Caco-2 (cell line): ENCODE measurements at regions not wholly inside any gene's neighbourhood (a gene's known extent, or its start where the extent isn't known, plus 50 kb on each side); places are given as distances from the start of the nearest gene placed in this dataset.

Experiments
- BruUV-seq: library from RNA; stranded (reverse); fragments of 400-500 nt; replicated peaks from 2 replicates; lab custom pipeline; 2021; lab: Mats Ljungman, UMichigan
- CTCF ChIA-PET: fragments of 300-600 bp; sonication (Branson Sonifier 250); formaldehyde crosslinking; loops from one replicate; lab custom pipeline; 2022; ENCODE audit warnings: antibody characterized with exemption; lab: Charles Lee
- POLR2A ChIA-PET: fragments of 300-600 bp; sonication (Branson Sonifier 250); formaldehyde crosslinking; loops from one replicate; lab custom pipeline; 2022; ENCODE audit warnings: antibody characterized with exemption; lab: Charles Lee
- DNase-seq, 2 experiments: peaks; one replicate each; pipeline versions ENCODE4 v3.0.0 to v3.0.0-alpha.2; 2020 to 2022
- H3K27me3 ChIP-seq: replicated peaks from 2 replicates; pipeline ENCODE4 v1.6.0; 2011; ENCODE audit warnings: low read length; ENCODE audit not compliant: control insufficient read depth, insufficient read depth
- H3K36me3 ChIP-seq: 2 replicates; pipeline ENCODE4 v1.5.1; 2011; ENCODE audit warnings: low read length; ENCODE audit not compliant: control insufficient read depth, insufficient read depth
- H3K4me1 ChIP-seq: fragments of 250-450 bp; sonication (Bioruptor Pico); 2 replicates; pipeline ENCODE4 v1.5.1; 2020; ENCODE audit warnings: mild to moderate bottlenecking
- H3K4me3 ChIP-seq: 2 replicates; pipeline ENCODE4 v1.5.1; 2011; ENCODE audit warnings: low read depth, mild to moderate bottlenecking, control low read depth, low read length
- H3K9me3 ChIP-seq: fragments of 250-450 bp; sonication (Bioruptor Pico); 2 replicates; pipeline ENCODE4 v1.5.1; 2020; ENCODE audit warnings: mild to moderate bottlenecking, moderate library complexity
- H3K27ac Mint-ChIP-seq: one replicate; pipeline ENCODE4 v1.8.0; 2022; ENCODE audit warnings: mixed read lengths; ENCODE audit not compliant: unreplicated experiment
- H3K27me3 Mint-ChIP-seq: one replicate; pipeline ENCODE4 v1.8.0; 2022; ENCODE audit warnings: mixed read lengths; ENCODE audit not compliant: insufficient read depth, unreplicated experiment
- H3K36me3 Mint-ChIP-seq: one replicate; pipeline ENCODE4 v1.8.0; 2022; ENCODE audit warnings: mild to moderate bottlenecking, mixed read lengths; ENCODE audit not compliant: insufficient read depth, unreplicated experiment
- H3K4me1 Mint-ChIP-seq: one replicate; pipeline ENCODE4 v1.8.0; 2022; ENCODE audit warnings: low read depth, mixed read lengths; ENCODE audit not compliant: unreplicated experiment
- H3K4me3 Mint-ChIP-seq: one replicate; pipeline ENCODE4 v1.8.0; 2022; ENCODE audit warnings: mild to moderate bottlenecking, moderate library complexity, mixed read lengths; ENCODE audit not compliant: unreplicated experiment
- H3K9me3 Mint-ChIP-seq: one replicate; pipeline ENCODE4 v1.8.0; 2022; ENCODE audit warnings: mixed read lengths; ENCODE audit not compliant: unreplicated experiment
- intact Hi-C: fragments of 100-400 bp; cut with micrococcal nuclease; formaldehyde crosslinking; loops from one replicate; pipeline ENCODE4 v1.10.0; 2022; ENCODE audit not compliant: unreplicated experiment
- TF ChIP-seq, protein P1 (sequence below), 2 experiments: fragments of 200-600 bp in 1 of 2; IDR thresholded peaks; 1 replicate in 1 of 2; 2 replicates in 1 of 2; pipeline versions ENCODE4 v1.5.1 to v1.8.0; 2011 to 2022; ENCODE audit warnings: antibody characterized with exemption in 1 of 2, control low read depth in 1 of 2, inconsistent platforms in 1 of 2, low read depth in 1 of 2, low read length in 1 of 2, mild to moderate bottlenecking in 1 of 2, moderate library complexity in 1 of 2; ENCODE audit not compliant: insufficient read depth in 1 of 2, severe bottlenecking in 1 of 2, unreplicated experiment in 1 of 2

DNA sequence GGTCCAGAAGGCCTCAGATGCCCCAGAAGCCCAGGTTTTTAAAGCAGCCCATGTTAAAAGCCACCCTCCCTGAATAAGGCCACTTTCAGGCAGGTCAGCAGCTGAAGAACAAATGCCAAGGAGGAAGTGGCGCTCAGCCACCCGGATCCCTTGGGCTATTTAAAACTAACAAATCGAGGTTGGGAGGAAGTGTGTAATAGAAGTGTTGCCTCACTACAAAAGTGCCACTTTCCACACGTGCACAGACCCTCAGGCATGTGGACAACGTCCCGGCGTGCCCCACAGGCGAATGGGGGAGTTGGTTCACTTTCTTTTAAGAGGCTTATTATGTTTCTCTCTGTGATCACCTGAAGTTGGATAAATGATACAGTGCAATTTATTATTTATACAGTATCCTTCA lies 173.8 kb upstream of the SALL3 start:
- H3K36me3 Mint-ChIP-seq: no peaks in the 10 kb centered on the region
- Histone ChIP-seq H3K4me1 (no peaks in the 10 kb centered on the region), H3K9me3 (no peaks in the 10 kb centered on the region), H3K36me3 (no peaks in the 10 kb centered on the region), H3K4me3 (no peak overlapping the region), H3K27me3 (no peaks in the 10 kb centered on the region)
- TF ChIP-seq, protein P1, sequence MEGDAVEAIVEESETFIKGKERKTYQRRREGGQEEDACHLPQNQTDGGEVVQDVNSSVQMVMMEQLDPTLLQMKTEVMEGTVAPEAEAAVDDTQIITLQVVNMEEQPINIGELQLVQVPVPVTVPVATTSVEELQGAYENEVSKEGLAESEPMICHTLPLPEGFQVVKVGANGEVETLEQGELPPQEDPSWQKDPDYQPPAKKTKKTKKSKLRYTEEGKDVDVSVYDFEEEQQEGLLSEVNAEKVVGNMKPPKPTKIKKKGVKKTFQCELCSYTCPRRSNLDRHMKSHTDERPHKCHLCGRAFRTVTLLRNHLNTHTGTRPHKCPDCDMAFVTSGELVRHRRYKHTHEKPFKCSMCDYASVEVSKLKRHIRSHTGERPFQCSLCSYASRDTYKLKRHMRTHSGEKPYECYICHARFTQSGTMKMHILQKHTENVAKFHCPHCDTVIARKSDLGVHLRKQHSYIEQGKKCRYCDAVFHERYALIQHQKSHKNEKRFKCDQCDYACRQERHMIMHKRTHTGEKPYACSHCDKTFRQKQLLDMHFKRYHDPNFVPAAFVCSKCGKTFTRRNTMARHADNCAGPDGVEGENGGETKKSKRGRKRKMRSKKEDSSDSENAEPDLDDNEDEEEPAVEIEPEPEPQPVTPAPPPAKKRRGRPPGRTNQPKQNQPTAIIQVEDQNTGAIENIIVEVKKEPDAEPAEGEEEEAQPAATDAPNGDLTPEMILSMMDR (IDR thresholded peaks at IDR 0.05; ENCODE audit: insufficient read depth in 1 of 2, low read depth in 1 of 2, low read length in 1 of 2, severe bottlenecking in 1 of 2, unreplicated experiment in 1 of 2): no peak
- no TSS peak for BruUV-seq
- CTCF ChIA-PET: no interaction called here
- intact Hi-C loops: no loop called here
- no peaks in the 10 kb centered on the region for H3K27me3 Mint-ChIP-seq
- DNase-seq: no peak
- no peaks in the 10 kb centered on the region for H3K4me1 Mint-ChIP-seq
- POLR2A ChIA-PET: no interaction called here
- H3K4me3 Mint-ChIP-seq: no peak overlapping the region
- H3K9me3 Mint-ChIP-seq: no peaks in the 10 kb centered on the region
- H3K27ac Mint-ChIP-seq: no peak overlapping the region

DNA sequence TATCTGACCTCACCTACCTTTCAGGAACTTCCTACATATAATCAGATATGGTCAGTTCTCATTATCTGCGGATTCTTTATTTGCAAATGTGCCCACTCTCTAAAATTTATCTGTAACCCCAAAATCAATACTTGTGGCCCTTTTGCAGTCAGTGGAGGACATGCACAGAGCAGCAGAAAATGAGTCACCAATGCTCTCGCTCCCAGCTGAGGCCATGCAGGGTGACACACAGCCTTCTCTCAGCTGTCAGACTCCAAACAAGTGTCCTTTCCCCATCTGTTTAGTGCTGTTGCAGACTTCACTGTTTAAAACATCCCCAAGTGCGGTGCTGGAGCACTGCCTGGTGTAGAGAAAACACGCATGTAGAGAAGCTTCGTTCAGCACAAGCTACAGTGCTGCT lies 171.9 kb upstream of the SALL3 start:
- DNase-seq: no peak
- Mint-ChIP-seq H3K4me1 (no peaks in the 10 kb centered on the region), H3K27me3 (no peaks in the 10 kb centered on the region), H3K27ac (no peak overlapping the region), H3K36me3 (no peaks in the 10 kb centered on the region), H3K4me3 (no peak overlapping the region), H3K9me3 (no peaks in the 10 kb centered on the region)
- no peak overlapping the region for H3K4me3 ChIP-seq
- no peaks in the 10 kb centered on the region for H3K27me3 ChIP-seq
- no peaks in the 10 kb centered on the region for H3K4me1 ChIP-seq
- no TSS peak for BruUV-seq
- ChIA-PET POLR2A (no interaction called here), CTCF (no interaction called here)
- TF ChIP-seq, protein P1 (IDR thresholded peaks at IDR 0.05; ENCODE audit: insufficient read depth in 1 of 2, low read depth in 1 of 2, low read length in 1 of 2, severe bottlenecking in 1 of 2, unreplicated experiment in 1 of 2): no peak
- no peaks in the 10 kb centered on the region for H3K9me3 ChIP-seq
- H3K36me3 ChIP-seq: no peaks in the 10 kb centered on the region
- intact Hi-C loops: no loop called here

DNA sequence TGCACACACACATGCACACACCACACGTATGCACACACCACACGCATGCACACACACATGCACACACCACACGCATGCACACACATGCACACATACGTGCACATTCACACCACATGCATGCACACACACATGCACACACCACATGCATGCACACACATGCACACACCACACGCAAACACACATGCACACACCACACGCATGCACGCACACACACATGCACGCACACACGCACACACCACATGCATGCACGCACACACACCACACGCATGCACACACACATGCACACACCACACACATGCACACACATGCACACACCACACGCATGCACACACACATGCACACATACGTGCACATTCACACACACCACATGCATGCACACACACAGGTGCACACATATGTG lies 169.8 kb upstream of the SALL3 start:
- Histone ChIP-seq H3K27me3 (no peaks in the 10 kb centered on the region), H3K9me3 (no peaks in the 10 kb centered on the region), H3K4me1 (no peaks in the 10 kb centered on the region), H3K4me3 (no peak overlapping the region), H3K36me3 (no peaks in the 10 kb centered on the region)
- Mint-ChIP-seq H3K9me3 (no peaks in the 10 kb centered on the region), H3K4me3 (no peak overlapping the region), H3K36me3 (no peaks in the 10 kb centered on the region), H3K4me1 (no peaks in the 10 kb centered on the region), H3K27ac (no peak overlapping the region), H3K27me3 (no peaks in the 10 kb centered on the region)
- no peak for DNase-seq
- CTCF ChIA-PET: no interaction called here
- intact Hi-C loops: no loop called here
- BruUV-seq: no TSS peak
- POLR2A ChIA-PET: no interaction called here
- TF ChIP-seq, protein P1 (IDR thresholded peaks at IDR 0.05; ENCODE audit: insufficient read depth in 1 of 2, low read depth in 1 of 2, low read length in 1 of 2, severe bottlenecking in 1 of 2, unreplicated experiment in 1 of 2): no peak
